Bronchial epithelial cell (primary cell): ENCODE measurements at regions not wholly inside any gene's neighbourhood (a gene's known extent, or its start where the extent isn't known, plus 50 kb on each side); places are given as distances from the start of the nearest gene placed in this dataset.

ENCODE experiments used
- DNase-seq: peaks from one replicate; pipeline ENCODE4 v3.0.0-alpha.2; 2010; ENCODE audit warnings: low read depth
- FAIRE-seq: peaks from 2 replicates; lab custom pipeline; 2011; peaks lifted over from hg19 to GRCh38; lab: Jason Lieb, UNC
- H3K27me3 ChIP-seq: 2 replicates; pipeline ENCODE4 v1.5.1; 2011; ENCODE audit warnings: low read length; ENCODE audit not compliant: control insufficient read depth, insufficient read depth
- H3K36me3 ChIP-seq: 2 replicates; pipeline ENCODE4 v1.5.1; 2011; ENCODE audit warnings: low read length; ENCODE audit not compliant: control insufficient read depth, insufficient read depth
- H3K4me3 ChIP-seq: 2 replicates; pipeline ENCODE4 v1.5.1; 2011; ENCODE audit warnings: mild to moderate bottlenecking, low read depth, low read length, control low read depth
- CTCF ChIP-seq: IDR thresholded peaks from 2 replicates; pipeline ENCODE4 v1.5.1; 2011; ENCODE audit warnings: mild to moderate bottlenecking, moderate library complexity, low read length, control low read depth, inconsistent platforms; ENCODE audit not compliant: insufficient read depth, severe bottlenecking

DNA sequence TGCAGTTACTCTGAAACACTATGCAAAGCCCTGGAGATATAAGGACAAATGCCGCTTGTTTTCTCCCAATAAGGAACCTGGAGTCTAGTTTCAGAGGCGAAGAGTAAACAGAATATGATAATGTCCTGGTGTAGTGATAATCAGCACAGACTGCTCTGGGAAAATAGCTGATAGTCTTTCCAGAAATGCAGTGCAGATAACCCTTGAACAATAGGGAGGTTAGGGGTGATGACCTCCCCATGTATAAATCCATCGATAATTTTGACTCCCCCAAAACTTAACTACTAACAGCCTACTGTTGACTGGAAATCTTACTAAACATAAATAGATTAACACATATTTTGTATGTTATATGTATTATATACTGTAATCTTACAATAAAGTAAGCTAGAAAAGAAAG, 1280.9 kb upstream of the TENM3 start:
- no peak for FAIRE-seq
- no peak for DNase-seq
- no peak overlapping the region for H3K4me3 ChIP-seq
- no peak for TF ChIP-seq CTCF
- H3K27me3 ChIP-seq = no peaks in the 10 kb centered on the region
- no peaks in the 10 kb centered on the region for H3K36me3 ChIP-seq

- no peak for TF ChIP-seq CTCF
- no peak overlapping the region for H3K4me3 ChIP-seq
- no peak for FAIRE-seq
- no peaks in the 10 kb centered on the region for H3K27me3 ChIP-seq
- H3K36me3 ChIP-seq = no peaks in the 10 kb centered on the region
- DNase-seq = no peak
Observed at GRCh38 chr4:180966312-180966711, 1276.9 kb upstream of the TENM3 start.

- Histone ChIP-seq H3K4me3 (no peak overlapping the region), H3K36me3 (no peaks in the 10 kb centered on the region), H3K27me3 (no peaks in the 10 kb centered on the region)
- TF ChIP-seq CTCF = no peak
- FAIRE-seq (no peak), DNase-seq (no peak)
Observed at GRCh38 chr4:180967936-180968335, 1275.3 kb upstream of the TENM3 start.

DNA sequence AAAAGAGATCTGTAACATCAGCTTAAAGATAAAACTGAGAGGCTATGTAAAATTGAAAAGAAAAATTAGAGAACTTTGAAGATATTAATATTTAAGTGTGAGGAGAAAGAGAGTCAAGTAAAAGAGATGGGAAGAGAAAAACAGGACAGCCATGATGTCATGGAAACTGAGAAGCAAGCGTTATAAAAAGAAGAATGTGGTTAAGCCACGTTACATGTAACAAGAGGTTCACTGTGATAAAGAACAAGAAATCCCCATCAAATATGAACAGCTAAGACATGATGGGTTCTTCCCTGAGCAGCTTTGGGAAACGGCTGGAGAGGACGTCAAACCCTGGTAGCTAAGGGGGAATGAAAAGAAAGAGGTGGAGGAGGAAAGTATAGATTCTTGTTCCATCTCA, 1269.3 kb upstream of the TENM3 start:
- Histone ChIP-seq H3K36me3 (no peaks in the 10 kb centered on the region), H3K27me3 (no peaks in the 10 kb centered on the region), H3K4me3 (no peak overlapping the region)
- TF ChIP-seq CTCF = no peak
- DNase-seq (no peak), FAIRE-seq (no peak)

DNA sequence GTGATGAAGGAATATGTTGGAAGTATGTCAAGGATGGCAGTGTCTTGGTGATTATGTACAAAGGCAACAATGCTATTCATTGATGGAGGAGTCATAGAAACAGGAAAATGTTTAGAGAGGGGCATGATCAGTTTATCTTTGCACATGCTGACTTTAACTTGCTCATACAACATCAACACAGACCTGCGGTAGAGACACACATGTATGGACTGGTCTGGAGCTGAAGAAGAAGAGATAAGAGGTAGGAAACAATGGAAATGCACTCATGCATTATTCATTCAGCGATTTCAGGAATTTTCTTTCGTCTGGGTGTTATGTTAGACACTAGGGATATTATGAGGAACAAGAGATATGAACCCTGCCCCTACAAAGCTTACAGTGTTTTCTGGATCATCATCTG, 1252.3 kb upstream of the TENM3 start:
- Histone ChIP-seq H3K4me3 (no peak overlapping the region), H3K36me3 (no peaks in the 10 kb centered on the region), H3K27me3 (no peaks in the 10 kb centered on the region)
- TF ChIP-seq CTCF = no peak
- peak; percentile 75 for DNase-seq
- no peak for FAIRE-seq

DNA sequence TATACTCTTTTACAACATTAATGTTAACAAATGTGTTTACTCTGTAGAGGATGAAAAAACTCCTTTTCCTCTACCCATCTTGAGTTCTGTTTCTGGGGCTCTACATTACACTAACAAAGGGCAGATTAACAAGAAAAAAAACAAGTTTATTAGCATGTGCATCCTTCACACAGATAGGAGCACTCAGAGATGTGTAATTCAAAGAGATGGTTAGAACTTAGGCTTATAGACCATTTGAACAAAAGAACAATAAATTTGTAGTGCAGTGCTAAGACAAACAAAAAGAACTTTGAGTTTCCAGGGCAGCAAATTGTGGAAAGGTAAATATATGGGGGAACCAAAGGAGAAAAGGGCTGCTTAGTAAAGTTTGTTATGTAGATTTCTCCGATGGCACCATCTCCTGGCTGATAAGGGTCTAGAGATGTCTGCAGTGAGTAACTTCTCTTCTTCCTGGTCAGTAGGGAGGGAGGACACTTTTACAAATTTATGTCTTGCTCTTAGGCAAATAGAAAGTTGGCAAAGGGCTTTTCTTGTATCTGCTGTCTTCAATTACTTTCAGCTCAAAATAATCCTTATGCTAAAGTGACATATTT, 1249.9 kb upstream of the TENM3 start:
- no peak for TF ChIP-seq CTCF
- Histone ChIP-seq H3K36me3 (no peaks in the 10 kb centered on the region), H3K4me3 (no peak overlapping the region), H3K27me3 (no peaks in the 10 kb centered on the region)
- DNase-seq (no peak), FAIRE-seq (no peak)
